Fibroblast of pulmonary artery (primary cell): ENCODE measurements at regions not wholly inside any gene's neighbourhood (a gene's known extent, or its start where the extent isn't known, plus 50 kb on each side); places are given as distances from the start of the nearest gene placed in this dataset.

ENCODE experiments used
- DNase-seq: peaks from one replicate; pipeline ENCODE4 v3.0.0-alpha.2; 2010; ENCODE audit warnings: low read depth
- H3K4me3 ChIP-seq: replicated peaks from 2 replicates; pipeline ENCODE4 v1.5.1; 2011; ENCODE audit warnings: low read depth, mild to moderate bottlenecking, control low read depth, low read length, moderate library complexity
- CTCF ChIP-seq: IDR thresholded peaks from 2 replicates; pipeline ENCODE4 v1.5.1; 2011; ENCODE audit warnings: mild to moderate bottlenecking, control low read depth, low read length, inconsistent platforms; ENCODE audit errors: missing control alignments

GRCh38 chr5:6118691-6119090 is 259.7 kb downstream of the MED10 start:
- no peak for DNase-seq
- TF ChIP-seq CTCF, result no peak
- H3K4me3 ChIP-seq, result no peak overlapping the region

GRCh38 chr5:6117212-6117611 is 261.1 kb downstream of the MED10 start:
- no peak overlapping the region for H3K4me3 ChIP-seq
- DNase-seq, result no peak
- no peak for TF ChIP-seq CTCF

- H3K4me3 ChIP-seq, result no peak overlapping the region
- no peak for TF ChIP-seq CTCF
- DNase-seq, result no peak
These were observed 262.5 kb downstream of the MED10 start for GRCh38 chr5:6115852-6116251.

- no peak overlapping the region for H3K4me3 ChIP-seq
- DNase-seq, result no peak
- TF ChIP-seq CTCF, result no peak
These were observed 265.8 kb downstream of the MED10 start for GRCh38 chr5:6112538-6112937.

GRCh38 chr5:6112125-6112524 is 266.2 kb downstream of the MED10 start:
- no peak overlapping the region for H3K4me3 ChIP-seq
- DNase-seq, result no peak
- TF ChIP-seq CTCF, result no peak

- H3K4me3 ChIP-seq, result no peak overlapping the region
- DNase-seq, result no peak
- TF ChIP-seq CTCF, result no peak
These were observed 267.2 kb downstream of the MED10 start for GRCh38 chr5:6111131-6111530.

GRCh38 chr5:6110441-6111005 is 267.8 kb downstream of the MED10 start:
- DNase-seq, result no peak
- no peak overlapping the region for H3K4me3 ChIP-seq
- no peak for TF ChIP-seq CTCF
